ENCODE measurements at regions not wholly inside any gene's neighbourhood (a gene's known extent, or its start where the extent isn't known, plus 50 kb on each side); places are given as distances from the start of the nearest gene placed in this dataset.

DNA sequence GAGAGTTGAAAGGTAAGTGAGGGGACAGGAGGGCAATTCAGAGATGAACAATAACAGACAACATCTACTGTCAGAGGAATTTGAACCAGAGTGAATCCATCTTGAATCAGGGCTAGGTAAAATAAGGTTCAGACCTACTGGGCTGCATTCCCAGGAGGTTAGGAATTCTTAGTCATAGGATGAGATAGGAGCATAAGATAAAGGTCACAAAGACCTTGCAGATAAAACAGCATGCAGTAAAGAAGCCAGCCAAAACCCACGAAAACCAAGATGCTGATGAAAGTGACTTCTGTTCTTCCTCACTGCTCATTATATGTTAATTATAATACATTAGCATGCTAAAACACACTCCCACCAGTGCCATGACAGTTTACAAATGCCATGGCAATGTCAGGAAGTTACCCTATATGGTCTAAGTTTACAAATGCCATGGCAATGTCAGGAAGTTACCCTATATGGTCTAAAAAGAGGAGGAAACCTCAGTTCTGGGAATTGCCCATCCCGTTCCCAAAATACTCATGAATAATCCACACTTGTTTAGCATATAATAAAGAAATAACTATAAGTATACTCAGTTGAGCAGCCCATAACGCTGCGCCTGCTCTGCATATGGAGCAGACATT is 248.5 kb downstream of the HAO1 start:
- Histone ChIP-seq H3K4me1 (ENCODE audit: control insufficient read depth, insufficient read depth, low read length) (peaks cover 5% of the 10 kb centered on the region; the same call in 1 of the 2 replicates), H3K4me3 (ENCODE audit: low read depth, low read length) (no peak overlapping the region), H3K27ac (ENCODE audit: extremely low read depth, low read depth, low read length) (no peak overlapping the region), H3K9me3 (ENCODE audit: control insufficient read depth, insufficient read depth, low read depth, low read length) (no peaks in the 10 kb centered on the region; the same call in 1 of the 2 replicates), H3K36me3 (ENCODE audit: control insufficient read depth in 2 of 2, insufficient read depth in 1 of 2, low read length in 2 of 2) (no peaks in the 10 kb centered on the region)
- POLR2A ChIA-PET: no interaction called here
- TF ChIP-seq, protein P1, sequence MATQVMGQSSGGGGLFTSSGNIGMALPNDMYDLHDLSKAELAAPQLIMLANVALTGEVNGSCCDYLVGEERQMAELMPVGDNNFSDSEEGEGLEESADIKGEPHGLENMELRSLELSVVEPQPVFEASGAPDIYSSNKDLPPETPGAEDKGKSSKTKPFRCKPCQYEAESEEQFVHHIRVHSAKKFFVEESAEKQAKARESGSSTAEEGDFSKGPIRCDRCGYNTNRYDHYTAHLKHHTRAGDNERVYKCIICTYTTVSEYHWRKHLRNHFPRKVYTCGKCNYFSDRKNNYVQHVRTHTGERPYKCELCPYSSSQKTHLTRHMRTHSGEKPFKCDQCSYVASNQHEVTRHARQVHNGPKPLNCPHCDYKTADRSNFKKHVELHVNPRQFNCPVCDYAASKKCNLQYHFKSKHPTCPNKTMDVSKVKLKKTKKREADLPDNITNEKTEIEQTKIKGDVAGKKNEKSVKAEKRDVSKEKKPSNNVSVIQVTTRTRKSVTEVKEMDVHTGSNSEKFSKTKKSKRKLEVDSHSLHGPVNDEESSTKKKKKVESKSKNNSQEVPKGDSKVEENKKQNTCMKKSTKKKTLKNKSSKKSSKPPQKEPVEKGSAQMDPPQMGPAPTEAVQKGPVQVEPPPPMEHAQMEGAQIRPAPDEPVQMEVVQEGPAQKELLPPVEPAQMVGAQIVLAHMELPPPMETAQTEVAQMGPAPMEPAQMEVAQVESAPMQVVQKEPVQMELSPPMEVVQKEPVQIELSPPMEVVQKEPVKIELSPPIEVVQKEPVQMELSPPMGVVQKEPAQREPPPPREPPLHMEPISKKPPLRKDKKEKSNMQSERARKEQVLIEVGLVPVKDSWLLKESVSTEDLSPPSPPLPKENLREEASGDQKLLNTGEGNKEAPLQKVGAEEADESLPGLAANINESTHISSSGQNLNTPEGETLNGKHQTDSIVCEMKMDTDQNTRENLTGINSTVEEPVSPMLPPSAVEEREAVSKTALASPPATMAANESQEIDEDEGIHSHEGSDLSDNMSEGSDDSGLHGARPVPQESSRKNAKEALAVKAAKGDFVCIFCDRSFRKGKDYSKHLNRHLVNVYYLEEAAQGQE (tag by site-specific recombination; IDR thresholded peaks at IDR 0.05): no peak
- TF ChIP-seq ZNF600 (tag by site-specific recombination; IDR thresholded peaks at IDR 0.05) (no peak), ZNF654 (tag by site-specific recombination; IDR thresholded peaks at IDR 0.05; ENCODE audit: low read depth) (no peak), SETDB1 (IDR thresholded peaks at IDR 0.05; ENCODE audit: insufficient read length, low read length) (no peak), SP7 (tag by site-specific recombination; IDR thresholded peaks at IDR 0.05) (no peak), ZFP41 (tag by site-specific recombination; IDR thresholded peaks at IDR 0.05; ENCODE audit: borderline replicate concordance) (no peak), ZNF391 (tag by site-specific recombination; IDR thresholded peaks at IDR 0.05; ENCODE audit: borderline replicate concordance, low read depth) (no peak), ZNF571 (tag by site-specific recombination; IDR thresholded peaks at IDR 0.05) (no peak), ZNF133 (tag by site-specific recombination; IDR thresholded peaks at IDR 0.05) (no peak), ZNF184 (tag by site-specific recombination; IDR thresholded peaks at IDR 0.05) (no peak), ZBTB1 (tag by site-specific recombination; IDR thresholded peaks at IDR 0.05) (no peak), KLF7 (tag by site-specific recombination; IDR thresholded peaks at IDR 0.05; ENCODE audit: borderline replicate concordance) (no peak), ZNF248 (tag by site-specific recombination; IDR thresholded peaks at IDR 0.05) (no peak), ZNF114 (tag by site-specific recombination; IDR thresholded peaks at IDR 0.05) (no peak), ZNF529 (tag by site-specific recombination; IDR thresholded peaks at IDR 0.05; ENCODE audit: insufficient replicate concordance) (no peak), ZNF24 (tag by site-specific recombination; IDR thresholded peaks at IDR 0.05) (no peak)
- TF ChIP-seq, protein P2, sequence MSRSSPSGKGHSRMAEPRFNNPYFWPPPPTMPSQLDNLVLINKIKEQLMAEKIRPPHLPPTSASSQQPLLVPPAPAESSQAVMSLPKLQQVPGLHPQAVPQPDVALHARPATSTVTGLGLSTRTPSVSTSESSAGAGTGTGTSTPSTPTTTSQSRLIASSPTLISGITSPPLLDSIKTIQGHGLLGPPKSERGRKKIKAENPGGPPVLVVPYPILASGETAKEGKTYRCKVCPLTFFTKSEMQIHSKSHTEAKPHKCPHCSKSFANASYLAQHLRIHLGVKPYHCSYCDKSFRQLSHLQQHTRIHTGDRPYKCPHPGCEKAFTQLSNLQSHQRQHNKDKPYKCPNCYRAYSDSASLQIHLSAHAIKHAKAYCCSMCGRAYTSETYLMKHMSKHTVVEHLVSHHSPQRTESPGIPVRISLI (tag by site-specific recombination; IDR thresholded peaks at IDR 0.05): no peak
- TF ChIP-seq, protein P3, sequence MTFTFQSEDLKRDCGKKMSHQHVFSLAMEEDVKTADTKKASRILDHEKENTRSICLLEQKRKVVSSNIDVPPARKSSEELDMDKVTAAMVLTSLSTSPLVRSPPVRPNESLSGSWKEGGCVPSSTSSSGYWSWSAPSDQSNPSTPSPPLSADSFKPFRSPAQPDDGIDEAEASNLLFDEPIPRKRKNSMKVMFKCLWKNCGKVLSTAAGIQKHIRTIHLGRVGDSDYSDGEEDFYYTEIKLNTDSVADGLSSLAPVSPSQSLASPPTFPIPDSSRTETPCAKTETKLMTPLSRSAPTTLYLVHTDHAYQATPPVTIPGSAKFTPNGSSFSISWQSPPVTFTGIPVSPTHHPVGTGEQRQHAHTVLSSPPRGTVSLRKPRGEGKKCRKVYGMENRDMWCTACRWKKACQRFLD (tag by site-specific recombination; IDR thresholded peaks at IDR 0.05): no peak
- CTCF ChIA-PET: no interaction called here

DNA sequence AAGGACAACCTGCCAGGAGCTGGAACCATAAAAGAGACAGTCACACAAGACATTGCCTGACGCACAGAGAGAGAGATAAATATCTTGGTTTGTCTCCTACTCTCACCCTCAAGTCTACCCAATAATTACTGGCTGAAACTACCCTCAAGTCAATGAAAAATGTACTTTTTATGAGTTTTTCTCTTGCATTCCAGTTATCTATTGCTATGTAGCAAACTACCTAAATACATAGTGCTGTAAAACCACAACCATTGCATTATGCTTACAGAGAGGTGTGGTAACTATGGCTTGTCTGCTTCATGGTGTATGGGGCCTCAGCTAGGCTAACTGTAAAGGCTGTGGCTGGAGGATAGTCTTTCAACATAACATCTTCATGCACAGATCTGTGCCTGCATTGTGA is 247.8 kb downstream of the HAO1 start:
- Histone ChIP-seq H3K4me3 (ENCODE audit: low read depth, low read length) (no peak overlapping the region), H3K4me1 (ENCODE audit: control insufficient read depth, insufficient read depth, low read length) (peaks cover 5% of the 10 kb centered on the region; the same call in 1 of the 2 replicates), H3K9me3 (ENCODE audit: control insufficient read depth, insufficient read depth, low read depth, low read length) (no peaks in the 10 kb centered on the region; the same call in 1 of the 2 replicates), H3K27ac (ENCODE audit: extremely low read depth, low read depth, low read length) (no peak overlapping the region), H3K36me3 (ENCODE audit: control insufficient read depth in 2 of 2, insufficient read depth in 1 of 2, low read length in 2 of 2) (no peaks in the 10 kb centered on the region)
- CTCF ChIA-PET: no interaction called here
- POLR2A ChIA-PET: no interaction called here
- TF ChIP-seq, protein P4, sequence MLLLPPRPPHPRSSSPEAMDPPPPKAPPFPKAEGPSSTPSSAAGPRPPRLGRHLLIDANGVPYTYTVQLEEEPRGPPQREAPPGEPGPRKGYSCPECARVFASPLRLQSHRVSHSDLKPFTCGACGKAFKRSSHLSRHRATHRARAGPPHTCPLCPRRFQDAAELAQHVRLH (tag by site-specific recombination; IDR thresholded peaks at IDR 0.05): no peak
- TF ChIP-seq, protein P5, sequence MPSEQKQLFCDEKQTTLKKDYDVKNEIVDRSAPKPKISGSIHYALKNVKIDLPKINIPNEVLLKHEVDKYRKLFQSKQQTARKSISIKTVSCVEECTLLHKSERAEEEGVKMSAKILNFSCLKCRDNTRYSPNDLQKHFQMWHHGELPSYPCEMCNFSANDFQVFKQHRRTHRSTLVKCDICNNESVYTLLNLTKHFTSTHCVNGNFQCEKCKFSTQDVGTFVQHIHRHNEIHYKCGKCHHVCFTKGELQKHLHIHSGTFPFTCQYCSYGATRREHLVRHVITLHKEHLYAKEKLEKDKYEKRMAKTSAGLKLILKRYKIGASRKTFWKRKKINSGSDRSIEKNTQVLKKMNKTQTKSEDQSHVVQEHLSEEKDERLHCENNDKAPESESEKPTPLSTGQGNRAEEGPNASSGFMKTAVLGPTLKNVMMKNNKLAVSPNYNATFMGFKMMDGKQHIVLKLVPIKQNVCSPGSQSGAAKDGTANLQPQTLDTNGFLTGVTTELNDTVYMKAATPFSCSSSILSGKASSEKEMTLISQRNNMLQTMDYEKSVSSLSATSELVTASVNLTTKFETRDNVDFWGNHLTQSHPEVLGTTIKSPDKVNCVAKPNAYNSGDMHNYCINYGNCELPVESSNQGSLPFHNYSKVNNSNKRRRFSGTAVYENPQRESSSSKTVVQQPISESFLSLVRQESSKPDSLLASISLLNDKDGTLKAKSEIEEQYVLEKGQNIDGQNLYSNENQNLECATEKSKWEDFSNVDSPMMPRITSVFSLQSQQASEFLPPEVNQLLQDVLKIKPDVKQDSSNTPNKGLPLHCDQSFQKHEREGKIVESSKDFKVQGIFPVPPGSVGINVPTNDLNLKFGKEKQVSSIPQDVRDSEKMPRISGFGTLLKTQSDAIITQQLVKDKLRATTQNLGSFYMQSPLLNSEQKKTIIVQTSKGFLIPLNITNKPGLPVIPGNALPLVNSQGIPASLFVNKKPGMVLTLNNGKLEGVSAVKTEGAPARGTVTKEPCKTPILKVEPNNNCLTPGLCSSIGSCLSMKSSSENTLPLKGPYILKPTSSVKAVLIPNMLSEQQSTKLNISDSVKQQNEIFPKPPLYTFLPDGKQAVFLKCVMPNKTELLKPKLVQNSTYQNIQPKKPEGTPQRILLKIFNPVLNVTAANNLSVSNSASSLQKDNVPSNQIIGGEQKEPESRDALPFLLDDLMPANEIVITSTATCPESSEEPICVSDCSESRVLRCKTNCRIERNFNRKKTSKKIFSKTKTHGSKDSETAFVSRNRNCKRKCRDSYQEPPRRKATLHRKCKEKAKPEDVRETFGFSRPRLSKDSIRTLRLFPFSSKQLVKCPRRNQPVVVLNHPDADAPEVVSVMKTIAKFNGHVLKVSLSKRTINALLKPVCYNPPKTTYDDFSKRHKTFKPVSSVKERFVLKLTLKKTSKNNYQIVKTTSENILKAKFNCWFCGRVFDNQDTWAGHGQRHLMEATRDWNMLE (tag by site-specific recombination; conservative IDR thresholded peaks at IDR 0.05; ENCODE audit: low read depth): no peak
- TF ChIP-seq REPIN1 (tag by site-specific recombination; IDR thresholded peaks at IDR 0.05; ENCODE audit: low read depth) (no peak), TCF7L2 (IDR thresholded peaks at IDR 0.05; ENCODE audit: borderline replicate concordance, low read depth, low read length) (no peak), ZNF157 (tag by site-specific recombination; IDR thresholded peaks at IDR 0.05) (no peak), ZNF24 (tag by site-specific recombination; IDR thresholded peaks at IDR 0.05) (no peak)
